LNCaP clone FGC (cell line): ENCODE measurements at regions not wholly inside any gene's neighbourhood (a gene's known extent, or its start where the extent isn't known, plus 50 kb on each side); places are given as distances from the start of the nearest gene placed in this dataset.

ENCODE experiments used
- DNase-seq: peaks from one replicate; pipeline ENCODE4 v3.0.0-alpha.2; 2011; ENCODE audit warnings: low read depth
- H3K4me3 ChIP-seq: 2 replicates; pipeline ENCODE4 v1.5.1; 2011; ENCODE audit warnings: mild to moderate bottlenecking, low read depth, low read length, control low read depth
- CTCF ChIP-seq: IDR thresholded peaks from 2 replicates; pipeline ENCODE4 v1.5.1; 2012; ENCODE audit warnings: mild to moderate bottlenecking; ENCODE audit not compliant: control insufficient read depth, insufficient read depth; ENCODE audit errors: extremely low read depth

- no peak overlapping the region for H3K4me3 ChIP-seq
- no peak for TF ChIP-seq CTCF
- no peak for DNase-seq
Measured at GRCh38 chr12:126545411-126545810, 1480.2 kb downstream of the AACS start.

GRCh38 chr12:126547905-126548304 lies 1482.7 kb downstream of the AACS start:
- no peak for TF ChIP-seq CTCF
- no peak overlapping the region for H3K4me3 ChIP-seq
- DNase-seq, result no peak

GRCh38 chr12:126551869-126552268 lies 1486.6 kb downstream of the AACS start:
- no peak for DNase-seq
- H3K4me3 ChIP-seq, result no peak overlapping the region
- TF ChIP-seq CTCF, result no peak

- no peak for DNase-seq
- H3K4me3 ChIP-seq, result no peak overlapping the region
- no peak for TF ChIP-seq CTCF
Measured at GRCh38 chr12:126554625-126555024, 1489.4 kb downstream of the AACS start.

GRCh38 chr12:126557659-126558058 lies 1492.4 kb downstream of the AACS start:
- no peak overlapping the region for H3K4me3 ChIP-seq
- no peak for TF ChIP-seq CTCF
- DNase-seq, result no peak

- no peak overlapping the region for H3K4me3 ChIP-seq
- no peak for TF ChIP-seq CTCF
- DNase-seq, result no peak
Measured at GRCh38 chr12:126558219-126558618, 1493.0 kb downstream of the AACS start.

- no peak for TF ChIP-seq CTCF
- H3K4me3 ChIP-seq, result no peak overlapping the region
- DNase-seq, result no peak
Measured at GRCh38 chr12:126558810-126559209, 1493.6 kb downstream of the AACS start.
